ENCODE measurements at regions not wholly inside any gene's neighbourhood (a gene's known extent, or its start where the extent isn't known, plus 50 kb on each side); places are given as distances from the start of the nearest gene placed in this dataset.

- TF ChIP-seq, protein P1, sequence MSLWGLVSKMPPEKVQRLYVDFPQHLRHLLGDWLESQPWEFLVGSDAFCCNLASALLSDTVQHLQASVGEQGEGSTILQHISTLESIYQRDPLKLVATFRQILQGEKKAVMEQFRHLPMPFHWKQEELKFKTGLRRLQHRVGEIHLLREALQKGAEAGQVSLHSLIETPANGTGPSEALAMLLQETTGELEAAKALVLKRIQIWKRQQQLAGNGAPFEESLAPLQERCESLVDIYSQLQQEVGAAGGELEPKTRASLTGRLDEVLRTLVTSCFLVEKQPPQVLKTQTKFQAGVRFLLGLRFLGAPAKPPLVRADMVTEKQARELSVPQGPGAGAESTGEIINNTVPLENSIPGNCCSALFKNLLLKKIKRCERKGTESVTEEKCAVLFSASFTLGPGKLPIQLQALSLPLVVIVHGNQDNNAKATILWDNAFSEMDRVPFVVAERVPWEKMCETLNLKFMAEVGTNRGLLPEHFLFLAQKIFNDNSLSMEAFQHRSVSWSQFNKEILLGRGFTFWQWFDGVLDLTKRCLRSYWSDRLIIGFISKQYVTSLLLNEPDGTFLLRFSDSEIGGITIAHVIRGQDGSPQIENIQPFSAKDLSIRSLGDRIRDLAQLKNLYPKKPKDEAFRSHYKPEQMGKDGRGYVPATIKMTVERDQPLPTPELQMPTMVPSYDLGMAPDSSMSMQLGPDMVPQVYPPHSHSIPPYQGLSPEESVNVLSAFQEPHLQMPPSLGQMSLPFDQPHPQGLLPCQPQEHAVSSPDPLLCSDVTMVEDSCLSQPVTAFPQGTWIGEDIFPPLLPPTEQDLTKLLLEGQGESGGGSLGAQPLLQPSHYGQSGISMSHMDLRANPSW (CRISPR knock-in tag; IDR thresholded peaks at IDR 0.05): no peak
- TF ChIP-seq CEBPB (tag; IDR thresholded peaks at IDR 0.05) (peak; percentile 64), CBFA2T2 (conservative IDR thresholded peaks at IDR 0.05) (peak; percentile 71), LCOR (CRISPR knock-in tag; IDR thresholded peaks at IDR 0.05) (0 out of 2 replicates have a peak, but pooled peaks have one; percentile 60), ARID2 (IDR thresholded peaks at IDR 0.05) (no peak), TRIM24 (IDR thresholded peaks at IDR 0.05) (peak in 1 of 2 experiments; percentile 57; a peak in 1 of 4 replicates), SMAD1 (IDR thresholded peaks at IDR 0.05; ENCODE audit: low read depth, low read length, partially characterized antibody) (peak; percentile 43), ZNF24 (IDR thresholded peaks at IDR 0.05) (0 out of 2 replicates have a peak, but pooled peaks have one; percentile 8), ZSCAN32 (CRISPR knock-in tag; IDR thresholded peaks at IDR 0.05) (no peak), MAFF (IDR thresholded peaks at IDR 0.05; ENCODE audit: low read length) (no peak), ZNF785 (CRISPR knock-in tag; IDR thresholded peaks at IDR 0.05) (no peak), GATA2 (CRISPR knock-in tag; IDR thresholded peaks at IDR 0.05) (no peak), CTBP1 (IDR thresholded peaks at IDR 0.05; ENCODE audit: borderline replicate concordance) (peak; percentile 70), PML (IDR thresholded peaks at IDR 0.05; ENCODE audit: low read length) (0 out of 2 replicates have a peak, but pooled peaks have one; percentile 37), POLR3A (IDR thresholded peaks at IDR 0.05; ENCODE audit: borderline replicate concordance, extremely low read depth, insufficient read depth, insufficient read length) (no peak), BHLHE40 (IDR thresholded peaks at IDR 0.05; ENCODE audit: low read length) (peak; percentile 63), SMAD4 (CRISPR knock-in tag; conservative IDR thresholded peaks at IDR 0.05) (peak; percentile 28; the same call in 1 of the 2 replicates), RBM25 (IDR thresholded peaks at IDR 0.05; ENCODE audit: low read depth, low read length, severe bottlenecking) (no peak), SIX5 (IDR thresholded peaks at IDR 0.05; ENCODE audit: borderline replicate concordance in 1 of 2, insufficient read depth in 1 of 2, low read depth in 1 of 2, low read length in 2 of 2) (no peak), MYC (IDR thresholded peaks at IDR 0.05; ENCODE audit: low read depth, low read length) (peak; percentile 44; the same call in 1 of the 2 replicates), MYC (CRISPR knock-in tag; IDR thresholded peaks at IDR 0.05; ENCODE audit: borderline replicate concordance, low read depth) (0 out of 2 replicates have a peak, but pooled peaks have one; percentile 34)
- TF ChIP-seq, protein P2, sequence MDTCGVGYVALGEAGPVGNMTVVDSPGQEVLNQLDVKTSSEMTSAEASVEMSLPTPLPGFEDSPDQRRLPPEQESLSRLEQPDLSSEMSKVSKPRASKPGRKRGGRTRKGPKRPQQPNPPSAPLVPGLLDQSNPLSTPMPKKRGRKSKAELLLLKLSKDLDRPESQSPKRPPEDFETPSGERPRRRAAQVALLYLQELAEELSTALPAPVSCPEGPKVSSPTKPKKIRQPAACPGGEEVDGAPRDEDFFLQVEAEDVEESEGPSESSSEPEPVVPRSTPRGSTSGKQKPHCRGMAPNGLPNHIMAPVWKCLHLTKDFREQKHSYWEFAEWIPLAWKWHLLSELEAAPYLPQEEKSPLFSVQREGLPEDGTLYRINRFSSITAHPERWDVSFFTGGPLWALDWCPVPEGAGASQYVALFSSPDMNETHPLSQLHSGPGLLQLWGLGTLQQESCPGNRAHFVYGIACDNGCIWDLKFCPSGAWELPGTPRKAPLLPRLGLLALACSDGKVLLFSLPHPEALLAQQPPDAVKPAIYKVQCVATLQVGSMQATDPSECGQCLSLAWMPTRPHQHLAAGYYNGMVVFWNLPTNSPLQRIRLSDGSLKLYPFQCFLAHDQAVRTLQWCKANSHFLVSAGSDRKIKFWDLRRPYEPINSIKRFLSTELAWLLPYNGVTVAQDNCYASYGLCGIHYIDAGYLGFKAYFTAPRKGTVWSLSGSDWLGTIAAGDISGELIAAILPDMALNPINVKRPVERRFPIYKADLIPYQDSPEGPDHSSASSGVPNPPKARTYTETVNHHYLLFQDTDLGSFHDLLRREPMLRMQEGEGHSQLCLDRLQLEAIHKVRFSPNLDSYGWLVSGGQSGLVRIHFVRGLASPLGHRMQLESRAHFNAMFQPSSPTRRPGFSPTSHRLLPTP (IDR thresholded peaks at IDR 0.05; ENCODE audit: borderline replicate concordance, extremely low read depth, insufficient read length): no peak
- TF ChIP-seq, protein P3, sequence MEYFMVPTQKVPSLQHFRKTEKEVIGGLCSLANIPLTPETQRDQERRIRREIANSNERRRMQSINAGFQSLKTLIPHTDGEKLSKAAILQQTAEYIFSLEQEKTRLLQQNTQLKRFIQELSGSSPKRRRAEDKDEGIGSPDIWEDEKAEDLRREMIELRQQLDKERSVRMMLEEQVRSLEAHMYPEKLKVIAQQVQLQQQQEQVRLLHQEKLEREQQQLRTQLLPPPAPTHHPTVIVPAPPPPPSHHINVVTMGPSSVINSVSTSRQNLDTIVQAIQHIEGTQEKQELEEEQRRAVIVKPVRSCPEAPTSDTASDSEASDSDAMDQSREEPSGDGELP (CRISPR knock-in tag; IDR thresholded peaks at IDR 0.05; ENCODE audit: borderline replicate concordance): peak; percentile 84
These were observed 316.9 kb downstream of the QKI start (continued) for GRCh38 chr6:163731215-163732013.

Measured in K562 (cell line).